ENCODE measurements at regions not wholly inside any gene's neighbourhood (a gene's known extent, or its start where the extent isn't known, plus 50 kb on each side); places are given as distances from the start of the nearest gene placed in this dataset.

DNA sequence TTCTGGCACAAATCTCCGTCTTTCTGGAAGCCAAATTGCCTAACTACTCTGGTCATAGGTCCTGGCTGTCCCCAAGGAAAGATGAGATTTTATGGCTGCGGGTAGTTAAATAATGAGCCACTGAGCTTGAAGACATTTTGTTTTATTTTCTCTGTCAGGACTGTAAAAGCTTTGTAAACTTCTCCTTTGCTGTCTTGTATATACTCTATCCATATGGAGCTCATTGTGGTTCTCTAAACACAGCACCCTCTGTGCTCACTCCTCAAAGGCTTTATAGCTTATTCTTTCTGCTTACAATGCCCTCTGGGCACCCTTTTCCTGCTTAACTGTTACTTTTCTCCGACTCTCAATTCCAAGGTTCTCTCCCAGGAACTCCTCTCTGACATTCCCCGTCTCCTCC lies 209.1 kb downstream of the CMPK2 start:
- DNase-seq (ENCODE audit: extremely low spot score, insufficient read length, low read depth) (no peak), FAIRE-seq (no peak)

DNA sequence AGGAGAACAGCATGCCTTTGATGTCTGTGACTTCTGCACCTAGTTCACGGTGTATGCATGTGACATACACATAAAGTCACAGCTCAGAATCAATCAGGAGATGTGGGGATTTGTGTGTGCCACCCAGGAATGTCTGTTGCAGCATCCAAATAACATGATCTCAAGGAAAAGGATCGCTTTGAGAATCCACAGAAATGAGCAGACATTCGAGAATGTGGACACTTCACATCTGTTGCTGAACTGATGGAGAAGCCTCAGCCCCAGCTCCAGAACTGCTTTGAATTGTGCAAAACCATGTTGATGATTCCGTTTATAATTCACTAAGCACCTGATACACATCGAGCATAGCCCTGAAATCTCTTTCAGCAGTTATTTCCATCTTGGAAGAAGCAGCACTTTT lies 208.6 kb downstream of the CMPK2 start:
- DNase-seq (ENCODE audit: extremely low spot score, insufficient read length, low read depth) (no peak), FAIRE-seq (no peak)

DNA sequence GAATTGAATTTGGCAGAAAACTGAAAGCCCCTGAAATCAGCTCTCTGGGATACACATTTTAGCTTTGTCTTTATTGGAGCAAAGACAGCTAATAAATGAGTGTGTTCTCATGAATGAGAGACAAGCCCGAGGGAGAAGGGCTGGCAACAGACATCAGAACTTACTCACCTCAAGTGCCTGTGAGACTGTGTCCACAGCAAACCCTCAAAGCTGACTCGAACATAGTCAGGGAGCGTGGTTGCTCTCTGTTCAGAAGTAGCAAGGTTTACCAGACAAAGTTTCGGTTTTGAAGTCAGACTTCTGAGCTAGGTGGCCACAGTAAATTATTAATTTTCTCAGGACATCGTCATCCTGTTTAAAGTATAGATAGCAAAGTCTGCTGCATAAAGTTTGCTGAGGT lies 207.9 kb downstream of the CMPK2 start:
- FAIRE-seq: peak; percentile 77
- no peak for DNase-seq (ENCODE audit: extremely low spot score, insufficient read length, low read depth)

DNA sequence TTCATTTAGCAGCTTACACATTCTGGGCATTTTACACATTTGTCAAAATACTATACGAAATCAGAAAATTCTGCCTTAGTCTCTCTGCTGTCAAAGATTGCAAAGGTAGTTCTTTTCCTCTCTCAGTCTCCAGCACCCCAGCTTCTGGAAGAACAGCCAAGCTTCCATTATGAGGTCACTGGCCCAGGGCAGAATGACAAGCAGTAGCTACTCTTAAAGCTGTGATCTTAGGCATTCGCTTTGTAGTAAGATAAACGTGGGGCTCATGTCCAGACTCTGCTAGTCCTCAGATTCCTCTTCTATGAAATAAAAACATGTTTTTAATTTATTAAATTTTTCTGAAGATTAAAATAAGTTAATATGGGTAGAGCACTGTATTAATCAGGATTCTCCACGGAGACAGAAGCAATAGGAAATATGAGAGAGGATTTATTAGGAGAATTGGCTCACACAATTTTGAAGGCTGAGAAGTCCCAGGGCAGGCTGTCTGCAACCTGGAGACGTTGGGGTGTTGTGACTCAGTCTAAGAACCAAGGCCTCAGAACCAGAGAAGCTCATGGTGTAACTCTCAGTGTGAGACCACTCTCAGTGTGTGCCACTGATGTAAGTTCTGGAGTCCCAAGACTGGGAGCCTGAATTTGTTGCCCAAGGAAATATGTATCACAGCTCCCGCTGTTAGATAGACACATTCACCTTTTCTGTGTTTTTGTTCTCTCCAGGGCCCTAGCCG lies 201.2 kb downstream of the CMPK2 start:
- DNase-seq (ENCODE audit: extremely low spot score, insufficient read length, low read depth) (no peak), FAIRE-seq (no peak)

DNA sequence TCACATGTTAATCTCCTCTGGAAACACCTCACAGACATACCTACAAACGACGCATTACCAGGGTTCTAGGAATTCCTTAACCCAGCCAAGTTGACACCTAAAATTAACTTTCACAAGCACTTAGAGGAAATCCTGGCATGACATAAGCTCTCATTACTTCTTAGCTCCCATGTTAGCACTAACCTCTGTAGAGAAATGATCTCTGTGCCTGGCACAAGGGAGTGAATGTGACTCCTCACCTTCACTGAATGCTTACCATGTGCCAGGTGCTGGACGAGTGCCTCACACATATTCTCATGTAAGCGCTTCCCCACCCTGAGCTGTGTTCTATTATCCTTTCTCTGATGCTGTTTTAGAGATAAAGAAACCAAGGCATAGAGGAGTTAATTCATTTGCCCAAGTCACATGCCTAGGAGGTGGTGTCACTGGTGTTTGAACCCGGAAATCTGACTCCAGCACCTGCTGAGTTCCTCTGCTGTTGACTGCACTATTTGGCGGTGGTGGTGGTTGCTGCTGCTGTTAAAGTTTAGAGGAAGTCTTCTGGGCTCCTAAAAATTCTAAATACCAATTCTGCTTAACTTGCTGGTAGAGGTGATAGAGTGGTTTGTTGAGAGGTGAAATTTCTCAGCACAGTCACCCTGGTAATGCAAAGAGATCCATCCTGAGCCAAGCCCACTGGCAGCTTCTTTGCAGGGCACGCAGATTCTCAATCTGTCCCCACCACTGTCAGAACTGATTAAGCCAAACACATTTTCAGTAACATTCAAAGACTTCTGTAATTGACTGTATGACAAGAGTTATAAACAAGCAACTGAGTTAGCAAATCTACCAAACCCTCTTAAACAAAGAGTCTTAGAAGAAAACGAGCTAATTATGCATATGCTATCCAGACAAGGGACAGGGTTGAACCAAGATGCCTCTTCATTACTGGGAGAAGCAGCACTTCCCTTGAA lies 200.3 kb downstream of the CMPK2 start:
- FAIRE-seq: no peak
- no peak for DNase-seq (ENCODE audit: extremely low spot score, insufficient read length, low read depth)

DNA sequence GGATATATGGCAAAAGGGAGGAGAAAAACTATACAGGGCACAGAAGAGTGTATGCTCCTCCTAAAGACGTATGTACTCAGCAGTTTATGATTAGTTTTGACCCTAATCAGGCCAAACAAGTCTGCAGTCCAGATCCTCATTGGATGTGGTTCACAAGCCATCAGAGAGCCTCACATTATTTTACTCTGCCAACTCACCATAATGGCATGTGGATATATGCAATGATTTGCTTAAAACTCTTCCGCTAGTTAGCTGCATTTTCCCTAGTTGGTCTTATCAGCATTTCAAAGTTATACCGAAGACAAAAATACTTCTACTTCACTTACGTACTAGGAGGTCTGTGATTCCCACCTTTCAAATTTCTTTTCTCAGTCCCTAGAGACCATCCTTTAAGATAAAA lies 198.4 kb downstream of the CMPK2 start:
- FAIRE-seq (no peak), DNase-seq (ENCODE audit: extremely low spot score, insufficient read length, low read depth) (no peak)

DNA sequence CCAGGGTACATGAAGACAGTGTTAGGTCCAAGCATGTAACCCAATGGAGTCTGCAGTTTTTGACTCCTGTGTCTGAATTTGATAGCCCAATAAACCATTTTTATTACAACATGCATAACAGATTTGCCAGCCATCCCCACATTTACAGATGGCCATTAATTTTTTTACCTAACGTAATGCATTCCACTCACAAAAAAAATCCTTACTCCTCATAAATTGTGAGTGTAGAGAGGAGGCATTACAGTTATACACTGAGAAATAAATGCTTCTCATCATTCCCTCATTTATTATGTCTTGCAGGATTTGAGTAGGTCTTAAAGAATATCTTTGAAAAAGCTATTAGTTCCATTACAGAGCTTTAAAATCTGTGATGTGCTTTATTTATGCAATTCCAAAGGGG lies 193.8 kb downstream of the CMPK2 start:
- DNase-seq (ENCODE audit: extremely low spot score, insufficient read length, low read depth) (no peak), FAIRE-seq (no peak)

DNA sequence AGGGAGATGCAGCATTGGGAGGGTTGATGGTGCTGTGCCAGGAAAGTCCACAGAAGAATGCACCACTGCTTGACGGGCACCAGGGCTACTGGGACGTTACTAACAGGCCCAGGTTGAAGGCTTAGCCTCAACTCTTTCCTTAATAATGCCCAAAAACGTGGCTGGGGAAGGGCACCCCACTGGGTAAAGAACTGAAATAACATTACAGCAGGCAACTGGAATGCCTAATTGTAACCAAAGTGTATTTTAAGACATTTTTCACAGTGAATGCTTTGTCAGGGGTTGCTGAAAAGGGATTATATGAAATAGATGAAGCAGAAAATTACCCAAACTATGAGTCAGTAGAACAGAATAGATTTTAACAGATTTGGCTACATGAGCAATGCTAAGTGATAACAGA lies 191.3 kb downstream of the CMPK2 start:
- DNase-seq (ENCODE audit: extremely low spot score, insufficient read length, low read depth): no peak
- no peak for FAIRE-seq

DNA sequence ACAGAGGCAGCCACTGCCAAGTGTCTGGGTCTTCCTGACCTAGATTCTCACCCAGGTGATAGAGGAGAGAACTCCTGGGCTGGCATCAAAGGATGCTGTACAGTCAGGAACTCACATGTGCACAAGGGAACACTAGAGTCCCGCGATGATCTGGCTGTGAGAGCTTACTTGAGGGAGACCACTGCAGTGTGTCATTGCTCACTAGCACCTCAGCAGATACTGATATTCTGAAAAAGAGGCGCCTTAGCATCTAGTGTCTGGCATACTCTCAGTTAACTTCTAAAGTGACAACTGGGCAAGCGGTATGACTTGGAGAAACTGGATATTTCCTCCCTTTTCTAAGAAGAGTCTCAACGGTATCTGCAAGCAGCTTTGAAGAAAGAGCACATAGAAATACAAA lies 189.9 kb downstream of the CMPK2 start:
- no peak for FAIRE-seq
- no peak for DNase-seq (ENCODE audit: extremely low spot score, insufficient read length, low read depth)

DNA sequence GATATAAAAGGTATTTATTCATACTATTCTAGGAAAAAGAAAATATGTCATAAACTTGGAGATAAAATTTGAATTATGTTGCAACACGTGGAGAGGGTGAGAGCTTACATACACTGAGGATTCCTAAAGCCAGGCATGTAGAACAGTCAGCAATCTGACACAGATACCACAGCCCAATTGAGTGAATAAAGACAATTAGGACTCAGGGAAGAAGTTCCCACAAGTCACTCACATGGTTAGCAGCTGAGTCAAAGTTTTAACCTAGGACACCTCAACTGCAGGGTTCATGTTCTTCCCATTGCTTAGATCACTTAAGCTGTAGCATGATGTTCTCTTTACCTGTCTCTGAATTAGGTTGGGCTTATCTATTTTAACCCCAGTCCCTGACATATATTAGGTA lies 189.5 kb downstream of the CMPK2 start:
- no peak for DNase-seq (ENCODE audit: extremely low spot score, insufficient read length, low read depth)
- FAIRE-seq: no peak

DNA sequence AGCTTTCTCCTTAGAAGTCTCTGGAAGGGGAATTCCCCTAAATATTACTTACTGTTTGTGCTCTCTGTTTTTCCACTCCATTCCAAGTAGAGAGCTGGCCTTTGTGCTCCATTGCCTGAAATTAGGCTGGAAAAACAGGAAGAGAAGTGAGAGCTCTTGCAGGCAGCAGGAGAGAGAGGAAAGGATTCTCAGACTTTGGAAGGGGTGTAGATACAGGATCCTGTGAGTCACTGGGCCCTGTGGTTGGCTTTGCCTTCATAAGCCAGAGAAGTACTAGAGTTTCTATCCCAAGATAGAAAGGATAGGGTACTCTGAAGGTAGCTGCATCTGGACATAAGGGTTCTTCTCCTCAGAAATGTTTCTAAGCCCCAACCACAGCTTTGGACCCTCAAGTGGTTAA lies 188.9 kb downstream of the CMPK2 start:
- FAIRE-seq: no peak
- no peak for DNase-seq (ENCODE audit: extremely low spot score, insufficient read length, low read depth)

DNA sequence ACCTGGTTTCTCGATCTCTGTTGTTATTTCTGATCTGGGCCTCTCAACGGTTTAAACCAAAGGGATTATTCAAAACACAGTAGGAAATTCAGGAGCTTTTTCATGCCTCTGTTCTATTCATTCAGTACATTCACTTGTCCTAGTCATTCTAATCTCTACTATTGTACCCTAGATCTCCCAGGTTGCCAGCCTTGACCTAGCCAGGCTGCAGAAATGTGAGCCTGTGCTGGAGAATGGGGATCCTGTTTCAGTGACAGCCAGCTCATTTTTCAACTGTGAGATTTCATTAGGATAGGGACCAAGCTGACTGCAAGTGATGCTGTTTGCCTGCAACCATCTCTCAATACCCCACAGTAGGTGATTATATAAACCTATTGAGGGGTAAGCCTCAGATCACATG lies 186.2 kb downstream of the CMPK2 start:
- FAIRE-seq: no peak
- DNase-seq (ENCODE audit: extremely low spot score, insufficient read length, low read depth): no peak

DNA sequence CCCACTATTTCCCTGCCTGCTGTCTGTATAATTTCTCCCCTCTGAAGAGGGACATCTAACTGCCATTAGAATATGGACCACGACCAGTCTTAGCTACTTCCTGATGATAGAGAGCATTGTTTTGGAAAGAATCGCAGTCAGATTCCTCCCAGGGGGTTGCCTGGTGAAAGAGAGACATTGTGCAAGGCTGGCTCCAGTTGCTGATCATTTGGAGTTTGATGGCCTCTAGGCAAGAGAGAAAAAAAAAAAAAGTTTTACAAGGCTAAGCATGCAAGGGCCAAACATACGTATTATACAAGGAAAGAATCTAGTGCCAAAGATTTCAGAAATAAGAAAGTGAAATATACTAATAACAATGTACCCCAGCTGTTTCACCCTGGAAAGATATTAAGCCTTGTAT lies 182.2 kb downstream of the CMPK2 start:
- FAIRE-seq: no peak
- no peak for DNase-seq (ENCODE audit: extremely low spot score, insufficient read length, low read depth)

DNA sequence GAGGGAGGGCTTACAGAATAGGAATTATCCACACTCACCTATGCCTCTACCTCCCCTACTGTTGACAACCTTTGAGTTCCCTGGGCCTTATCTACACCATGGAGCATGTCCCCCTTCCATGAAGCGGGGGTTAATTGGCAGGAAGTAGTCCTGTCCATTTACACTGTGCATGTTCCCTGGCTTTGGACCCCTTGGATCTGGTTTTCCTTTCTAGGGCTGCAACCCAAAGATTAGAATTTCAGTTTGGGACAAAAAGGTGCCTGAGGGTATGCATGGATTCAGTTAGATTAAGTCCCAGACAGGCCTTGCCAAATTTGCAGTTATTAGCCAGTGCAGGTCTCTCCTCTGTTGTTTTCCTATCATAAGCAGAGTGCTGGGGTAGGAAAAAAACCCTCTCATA lies 180.3 kb downstream of the CMPK2 start:
- DNase-seq (ENCODE audit: extremely low spot score, insufficient read length, low read depth) (no peak), FAIRE-seq (no peak)

DNA sequence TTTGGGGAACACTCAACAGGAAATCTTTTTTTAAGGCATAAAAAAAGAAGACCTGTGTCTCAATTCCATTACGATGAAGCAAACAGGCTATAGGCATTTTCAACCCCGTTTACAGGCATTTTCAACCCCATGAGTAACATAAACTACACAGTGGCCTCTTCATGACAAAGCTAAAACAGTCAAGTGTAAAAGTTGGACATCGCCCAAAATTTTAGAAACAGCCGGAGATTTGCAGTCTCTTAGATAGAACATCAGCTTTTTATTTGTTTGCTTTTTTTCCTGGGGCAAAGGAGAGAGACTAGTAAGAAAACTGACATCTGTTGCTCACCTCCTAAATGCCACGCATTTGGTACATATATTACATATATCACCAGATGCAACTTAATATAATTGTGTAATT lies 173.7 kb downstream of the CMPK2 start:
- no peak for FAIRE-seq

DNA sequence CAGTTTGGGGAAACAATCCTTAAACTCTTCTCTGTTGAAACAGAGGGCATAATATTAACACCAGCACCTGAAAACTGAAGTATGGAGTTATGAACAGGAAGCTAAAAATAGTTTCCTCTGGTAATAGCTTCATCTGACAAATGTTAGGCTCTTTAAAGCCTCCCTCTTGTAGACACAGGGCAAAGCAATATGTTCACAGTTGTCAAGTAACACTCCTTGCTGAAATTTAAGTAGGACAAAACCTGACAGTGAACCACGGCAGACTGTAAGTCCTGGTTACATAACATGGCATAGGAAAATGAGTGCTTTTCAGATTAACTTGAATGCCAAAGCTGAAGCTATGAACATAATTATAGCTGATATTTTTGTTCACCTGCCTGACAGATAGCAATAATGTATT lies 172.9 kb downstream of the CMPK2 start:
- FAIRE-seq: no peak
- no peak for DNase-seq (ENCODE audit: extremely low spot score, insufficient read length, low read depth)

More for the DNA sequence above, 173.7 kb downstream of the CMPK2 start:
- no peak for DNase-seq (ENCODE audit: extremely low spot score, insufficient read length, low read depth)

DNA sequence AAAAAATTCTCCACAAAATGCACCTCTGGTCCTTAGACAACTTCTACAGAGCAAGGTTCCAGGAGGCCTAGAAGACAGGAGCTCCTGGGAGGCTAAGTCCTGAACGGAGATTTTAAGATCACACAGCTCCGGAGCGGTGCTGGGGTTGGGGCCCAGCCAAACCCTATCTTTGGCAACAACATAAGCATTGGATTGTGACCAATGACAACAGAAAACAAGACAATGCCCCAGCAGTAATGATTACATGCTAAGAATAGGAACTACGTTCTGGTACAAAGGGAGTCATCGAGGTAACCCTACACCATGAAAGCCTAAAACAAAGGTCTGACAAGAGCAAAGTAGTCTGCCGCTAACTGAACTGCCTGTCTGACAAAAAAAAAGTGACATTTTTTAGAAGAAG lies 171.2 kb downstream of the CMPK2 start:
- FAIRE-seq (no peak), DNase-seq (ENCODE audit: extremely low spot score, insufficient read length, low read depth) (no peak)

DNA sequence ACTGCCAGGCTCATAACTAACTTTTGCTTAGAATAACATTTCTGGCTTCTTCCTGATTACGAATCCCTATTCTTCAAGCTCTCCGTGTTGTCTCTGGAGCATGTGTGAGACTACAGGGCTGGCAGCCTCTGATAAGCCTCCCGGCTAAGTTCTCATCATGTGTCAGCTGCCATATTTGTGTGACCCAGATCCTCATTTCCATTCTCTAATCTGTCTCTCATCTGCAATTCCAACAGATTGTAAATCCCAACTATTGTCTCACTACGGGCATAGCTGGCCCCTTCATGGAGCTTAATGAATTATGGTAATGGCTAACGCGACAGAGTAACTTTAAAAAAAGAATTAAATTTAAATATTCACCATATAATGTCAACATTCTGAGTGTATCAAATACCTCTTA lies 165.4 kb downstream of the CMPK2 start:
- DNase-seq (ENCODE audit: extremely low spot score, insufficient read length, low read depth) (no peak), FAIRE-seq (no peak)

DNA sequence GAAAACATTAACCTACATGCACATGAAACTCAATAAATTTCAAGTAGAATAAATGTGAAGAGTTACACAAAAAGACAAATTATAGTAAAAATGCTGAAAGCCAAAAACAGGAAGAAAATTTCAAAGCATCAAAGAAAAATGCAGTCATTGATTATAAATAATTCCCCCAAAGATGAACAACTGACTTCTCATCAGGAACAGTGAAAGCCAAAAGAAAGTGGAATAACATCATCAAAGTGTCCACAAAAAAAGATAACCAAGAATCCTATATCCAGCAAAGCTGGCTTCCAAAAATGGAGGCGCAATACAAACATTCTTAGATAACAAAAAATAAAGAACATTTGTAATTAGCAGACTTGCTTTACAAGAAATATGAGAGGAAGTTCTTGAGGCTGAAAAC lies 161.6 kb downstream of the CMPK2 start:
- DNase-seq (ENCODE audit: extremely low spot score, insufficient read length, low read depth) (no peak), FAIRE-seq (no peak)

DNA sequence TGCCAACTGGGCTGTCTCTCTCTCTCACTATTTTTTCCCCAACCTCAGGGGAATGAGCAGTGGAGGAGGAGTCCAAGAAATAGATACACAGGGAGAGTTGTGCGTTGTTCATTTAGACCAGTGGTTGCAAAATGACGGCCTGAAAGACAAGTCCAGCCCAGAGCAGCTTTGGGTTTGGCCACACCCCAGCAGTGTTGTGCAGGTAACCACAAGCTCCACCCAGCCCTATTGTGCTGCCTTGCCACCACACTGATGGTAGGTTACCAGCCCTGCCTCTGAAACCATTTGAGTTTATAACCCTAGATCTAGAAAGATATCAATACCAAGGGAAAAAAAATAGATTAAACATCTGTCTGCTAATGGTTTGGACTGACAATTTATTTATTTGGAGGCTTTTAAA lies 144.3 kb downstream of the CMPK2 start:
- no peak for FAIRE-seq
- no peak for DNase-seq (ENCODE audit: extremely low spot score, insufficient read length, low read depth)

DNA sequence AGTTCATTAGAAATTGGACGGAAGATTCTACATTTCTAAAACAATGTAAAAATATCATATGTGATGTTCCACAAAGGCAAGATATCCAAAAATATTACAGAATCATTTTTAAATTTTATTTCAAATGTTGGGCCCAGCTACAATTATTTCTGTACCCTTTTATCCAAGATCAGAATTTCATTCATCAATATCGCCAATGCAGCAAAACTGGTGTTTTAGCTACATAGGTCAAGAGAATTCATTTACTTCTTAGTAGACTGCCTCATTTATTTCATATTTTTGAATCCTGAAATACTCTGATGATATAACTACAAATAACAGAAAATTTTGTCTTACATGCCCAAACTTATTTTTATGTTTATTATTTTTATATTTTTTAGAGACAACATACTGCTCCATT lies 143.1 kb downstream of the CMPK2 start:
- FAIRE-seq (no peak), DNase-seq (ENCODE audit: extremely low spot score, insufficient read length, low read depth) (no peak)

Measured in GM18507 (cell line).